C4-2B (cell line): ENCODE measurements at regions not wholly inside any gene's neighbourhood (a gene's known extent, or its start where the extent isn't known, plus 50 kb on each side); places are given as distances from the start of the nearest gene placed in this dataset.

ENCODE experiments used
- ZFX ChIP-seq: fragments of 450-650 bp; IDR thresholded peaks from 2 replicates; pipeline ENCODE4 v1.6.1; 2017
- TF ChIP-seq, protein P1 (sequence below): fragments of 450-650 bp; conservative IDR thresholded peaks from 2 replicates; pipeline ENCODE4 v1.5.1; 2017; ENCODE audit warnings: mild to moderate bottlenecking

DNA sequence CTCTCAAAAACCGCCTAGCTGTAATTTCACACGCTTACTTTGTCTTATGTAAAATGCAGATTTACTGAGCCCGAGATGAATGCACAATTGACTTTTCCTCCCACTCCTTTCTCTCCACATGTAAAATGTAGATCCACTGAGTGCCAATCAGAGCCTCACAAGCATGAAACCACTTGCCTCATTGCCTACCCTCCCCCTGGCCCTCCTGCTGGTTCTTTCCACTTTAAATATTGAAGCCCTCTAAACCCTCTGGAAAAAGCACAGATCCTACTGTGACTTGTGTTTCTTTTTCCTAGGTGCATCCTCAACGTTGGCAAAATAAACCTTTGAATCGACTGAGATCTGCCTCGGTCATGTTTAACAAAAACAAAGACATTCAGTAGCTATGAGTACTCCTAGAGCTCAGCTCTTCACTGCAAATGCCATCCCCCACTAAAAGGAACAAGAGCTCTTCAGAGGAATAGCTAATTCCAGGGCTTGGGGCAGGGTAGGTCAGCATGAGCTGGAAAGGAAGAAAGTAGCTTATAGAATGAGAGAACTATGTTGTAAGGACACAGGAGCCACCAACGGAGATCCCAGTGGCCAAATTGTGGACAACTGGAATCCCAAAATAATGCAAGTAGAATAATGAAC lies 365.5 kb upstream of the RUNX1 start:
- TF ChIP-seq, protein P1, sequence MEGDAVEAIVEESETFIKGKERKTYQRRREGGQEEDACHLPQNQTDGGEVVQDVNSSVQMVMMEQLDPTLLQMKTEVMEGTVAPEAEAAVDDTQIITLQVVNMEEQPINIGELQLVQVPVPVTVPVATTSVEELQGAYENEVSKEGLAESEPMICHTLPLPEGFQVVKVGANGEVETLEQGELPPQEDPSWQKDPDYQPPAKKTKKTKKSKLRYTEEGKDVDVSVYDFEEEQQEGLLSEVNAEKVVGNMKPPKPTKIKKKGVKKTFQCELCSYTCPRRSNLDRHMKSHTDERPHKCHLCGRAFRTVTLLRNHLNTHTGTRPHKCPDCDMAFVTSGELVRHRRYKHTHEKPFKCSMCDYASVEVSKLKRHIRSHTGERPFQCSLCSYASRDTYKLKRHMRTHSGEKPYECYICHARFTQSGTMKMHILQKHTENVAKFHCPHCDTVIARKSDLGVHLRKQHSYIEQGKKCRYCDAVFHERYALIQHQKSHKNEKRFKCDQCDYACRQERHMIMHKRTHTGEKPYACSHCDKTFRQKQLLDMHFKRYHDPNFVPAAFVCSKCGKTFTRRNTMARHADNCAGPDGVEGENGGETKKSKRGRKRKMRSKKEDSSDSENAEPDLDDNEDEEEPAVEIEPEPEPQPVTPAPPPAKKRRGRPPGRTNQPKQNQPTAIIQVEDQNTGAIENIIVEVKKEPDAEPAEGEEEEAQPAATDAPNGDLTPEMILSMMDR: no peak
- TF ChIP-seq ZFX: no peak
